CD14-positive monocyte (primary cell): ENCODE measurements at regions not wholly inside any gene's neighbourhood (a gene's known extent, or its start where the extent isn't known, plus 50 kb on each side); places are given as distances from the start of the nearest gene placed in this dataset.

Experiments used
- DNase-seq, 3 donors: peaks; one replicate each; pipeline ENCODE4 v3.0.0-alpha.2; 2011 to 2022
- H2AFZ ChIP-seq: 2 replicates; pipeline ENCODE4 v1.6.0; 2012; ENCODE audit warnings: mild to moderate bottlenecking, low read depth, low read length, inconsistent platforms; ENCODE audit not compliant: insufficient read depth, poor library complexity, severe bottlenecking
- H3K27ac ChIP-seq, 2 donors: 1 replicate in 1 of 2; 2 replicates in 1 of 2; pipeline ENCODE4 v1.5.1; 2012 to 2013; ENCODE audit warnings: low read length in 2 of 2, control low read depth in 1 of 2, inconsistent platforms in 1 of 2, low read depth in 1 of 2, mild to moderate bottlenecking in 1 of 2
- H3K27me3 ChIP-seq, 2 donors: one replicate each; pipeline versions ENCODE4 v1.6.0 to v1.6.1; 2011 to 2013; ENCODE audit warnings: low read length in 2 of 2; ENCODE audit not compliant: control insufficient read depth in 2 of 2, insufficient read depth in 2 of 2
- H3K36me3 ChIP-seq, 2 donors: replicated peaks in 1 of 2; 1 replicate in 1 of 2; 2 replicates in 1 of 2; pipeline versions ENCODE4 v1.5.1 to v1.6.1; 2012 to 2013; ENCODE audit warnings: low read length in 2 of 2, control low read depth in 1 of 2, inconsistent platforms in 1 of 2, mild to moderate bottlenecking in 1 of 2; ENCODE audit not compliant: insufficient read depth in 2 of 2, control insufficient read depth in 1 of 2
- H3K4me1 ChIP-seq, 2 donors: 1 replicate in 1 of 2; 2 replicates in 1 of 2; pipeline versions ENCODE4 v1.5.1 to v1.6.1; 2012 to 2013; ENCODE audit warnings: low read length in 2 of 2, control low read depth in 1 of 2, inconsistent platforms in 1 of 2, mild to moderate bottlenecking in 1 of 2, moderate library complexity in 1 of 2; ENCODE audit not compliant: insufficient read depth in 2 of 2, control insufficient read depth in 1 of 2
- H3K4me2 ChIP-seq: replicated peaks from 2 replicates; pipeline ENCODE3; 2012; ENCODE audit warnings: low read length, moderate library complexity, mild to moderate bottlenecking; ENCODE audit not compliant: poor library complexity, severe bottlenecking; ENCODE audit errors: extremely low read depth
- H3K4me3 ChIP-seq, 3 experiments: fragments of 200-600 bp in 1 of 3; sonication (generic) in 1 of 3; replicated peaks in 1 of 3; 1 replicate in 2 of 3; 2 replicates in 1 of 3; pipeline ENCODE4 v1.5.1; 2011 to 2013; ENCODE audit warnings: low read length in 3 of 3, mild to moderate bottlenecking in 3 of 3, control low read depth in 2 of 3, low read depth in 2 of 3, inconsistent platforms in 1 of 3, moderate library complexity in 1 of 3
- H3K79me2 ChIP-seq: 2 replicates; pipeline ENCODE4 v1.6.0; 2012; ENCODE audit warnings: mild to moderate bottlenecking, control low read depth, inconsistent platforms, low read length, moderate library complexity; ENCODE audit not compliant: insufficient read depth
- H3K9ac ChIP-seq: 2 replicates; pipeline ENCODE4 v1.6.0; 2017; ENCODE audit warnings: low read length, mild to moderate bottlenecking; ENCODE audit not compliant: insufficient read depth, poor library complexity, severe bottlenecking
- H3K9me3 ChIP-seq, 2 donors: replicated peaks in 1 of 2; 1 replicate in 1 of 2; 2 replicates in 1 of 2; pipeline versions ENCODE4 v1.5.1 to v1.6.1; 2012 to 2013; ENCODE audit warnings: low read length in 2 of 2, control low read depth in 1 of 2; ENCODE audit not compliant: control insufficient read depth in 1 of 2, insufficient read depth in 1 of 2
- H4K20me1 ChIP-seq: 2 replicates; pipeline ENCODE4 v1.6.0; 2012; ENCODE audit warnings: mild to moderate bottlenecking, low read length, control low read depth, moderate library complexity; ENCODE audit not compliant: insufficient read depth
- H3K27ac Mint-ChIP-seq, 7 donors: one replicate each; pipeline ENCODE4 v1.8.0; 2020; ENCODE audit warnings: mild to moderate bottlenecking in 7 of 7, mixed read lengths in 7 of 7, moderate library complexity in 6 of 7, inconsistent platforms in 2 of 7
- H3K27me3 Mint-ChIP-seq, 3 donors: one replicate each; pipeline ENCODE4 v1.8.0; 2021 to 2022; ENCODE audit warnings: low read depth in 3 of 3, mild to moderate bottlenecking in 3 of 3, mixed read lengths in 3 of 3, moderate library complexity in 3 of 3, inconsistent platforms in 1 of 3
- H3K36me3 Mint-ChIP-seq, 2 donors: one replicate each; pipeline ENCODE4 v1.8.0; 2020; ENCODE audit warnings: mixed read lengths in 2 of 2, inconsistent platforms in 1 of 2, mild to moderate bottlenecking in 1 of 2
- H3K4me1 Mint-ChIP-seq: one replicate; pipeline ENCODE4 v1.8.0; 2020; ENCODE audit warnings: mild to moderate bottlenecking, mixed read lengths
- H3K4me3 Mint-ChIP-seq, 2 donors: one replicate each; pipeline ENCODE4 v1.8.0; 2020; ENCODE audit warnings: mild to moderate bottlenecking in 2 of 2, mixed read lengths in 2 of 2, moderate library complexity in 1 of 2
- H3K9me3 Mint-ChIP-seq, 7 donors: one replicate each; pipeline ENCODE4 v1.8.0; 2020 to 2022; ENCODE audit warnings: mixed read lengths in 7 of 7, mild to moderate bottlenecking in 6 of 7, moderate library complexity in 6 of 7, inconsistent platforms in 2 of 7
- CTCF ChIP-seq: fragments of 200-600 bp; IDR thresholded peaks from one replicate; pipeline ENCODE4 v1.8.0; 2022; ENCODE audit warnings: antibody characterized with exemption, mild to moderate bottlenecking
- WGBS: methylation state at CpG from one replicate; pipeline ENCODE4 v1.1.5; 2013; ENCODE audit warnings: missing lambda C conversion rate; ENCODE audit not compliant: insufficient coverage; 5-methylcytosine and 5-hydroxymethylcytosine counted together
- intact Hi-C, 2 donors: fragments of 100-400 bp; cut with micrococcal nuclease; formaldehyde crosslinking; loops; one replicate each; pipeline versions ENCODE4 v1.15.0 to v1.15.1; 2023

- Histone ChIP-seq H3K9me3 (peaks cover 2 to 7% of the 10 kb centered on the region in 2 donors), H3K27me3 (no peaks in the 10 kb centered on the region), H2AFZ (no peak overlapping the region), H3K4me1 (no peaks in the 10 kb centered on the region), H3K36me3 (no peaks in the 10 kb centered on the region), H3K9ac (no peak overlapping the region), H4K20me1 (no peaks in the 10 kb centered on the region), H3K4me3 (no peak overlapping the region), H3K27ac (no peak overlapping the region), H3K4me2 (no peak overlapping the region), H3K79me2 (no peaks in the 10 kb centered on the region)
- Mint-ChIP-seq H3K36me3 (no peaks in the 10 kb centered on the region), H3K4me1 (no peaks in the 10 kb centered on the region), H3K27me3 (no peaks in the 10 kb centered on the region), H3K4me3 (no peak overlapping the region), H3K9me3 (peaks cover 3 to 16% (median 7%) of the 10 kb centered on the region in 7 donors), H3K27ac (no peak overlapping the region)
- intact Hi-C loops = no loop called here
- 100% methylated on average over 1 of the region's 1 CpG for WGBS
- DNase-seq = no peak
- TF ChIP-seq CTCF = no peak
Observed at GRCh38 chr16:54843424-54843750, 87.3 kb upstream of the IRX5 start.

- H3K27ac Mint-ChIP-seq = no peak overlapping the region
- Histone ChIP-seq H3K4me3 (no peak overlapping the region), H3K4me1 (no peaks in the 10 kb centered on the region), H3K4me2 (no peak overlapping the region), H3K9me3 (peaks cover 2 to 7% of the 10 kb centered on the region in 2 donors), H4K20me1 (no peaks in the 10 kb centered on the region), H3K79me2 (no peaks in the 10 kb centered on the region), H3K9ac (no peak overlapping the region), H3K36me3 (no peaks in the 10 kb centered on the region), H3K27me3 (no peaks in the 10 kb centered on the region), H2AFZ (no peak overlapping the region), H3K27ac (no peak overlapping the region)
- peaks cover 0 to 2% (median 0%) of the 10 kb centered on the region in 3 donors for H3K27me3 Mint-ChIP-seq
- WGBS = no CpG with 5 or more reads among the region's 5 CpGs
- intact Hi-C loops = no loop called here
- no peak for TF ChIP-seq CTCF
- H3K9me3 Mint-ChIP-seq = peaks cover 3 to 16% (median 7%) of the 10 kb centered on the region in 7 donors
- no peak overlapping the region for H3K4me3 Mint-ChIP-seq
- no peaks in the 10 kb centered on the region for H3K4me1 Mint-ChIP-seq
- H3K36me3 Mint-ChIP-seq = no peaks in the 10 kb centered on the region
- no peak for DNase-seq
Observed at GRCh38 chr16:54842743-54843423, 87.8 kb upstream of the IRX5 start.
